MM.1S (cell line): ENCODE measurements at regions not wholly inside any gene's neighbourhood (a gene's known extent, or its start where the extent isn't known, plus 50 kb on each side); places are given as distances from the start of the nearest gene placed in this dataset.

ENCODE experiments used
- DNase-seq: peaks from one replicate; pipeline ENCODE4 v3.0.0-alpha.2; 2015
- H2AFZ ChIP-seq: fragments of 300-600 bp; sonication (generic); 2 replicates; pipeline ENCODE4 v1.6.0; 2016; ENCODE audit warnings: antibody characterized with exemption, low read length
- H3F3A ChIP-seq: fragments of 300-600 bp; sonication (generic); 2 replicates; pipeline ENCODE4 v1.6.1; 2016; ENCODE audit warnings: mild to moderate bottlenecking, antibody characterized with exemption, low read length, moderate library complexity, mixed read lengths; ENCODE audit not compliant: insufficient read depth
- H3K27ac ChIP-seq: fragments of 300-600 bp; sonication (generic); 2 replicates; pipeline ENCODE4 v1.5.1; 2016; ENCODE audit warnings: mild to moderate bottlenecking, low read length
- H3K27me3 ChIP-seq: fragments of 300-600 bp; sonication (generic); replicated peaks from 2 replicates; pipeline ENCODE4 v1.6.0; 2016; ENCODE audit warnings: low read length; ENCODE audit not compliant: insufficient read depth
- H3K36me3 ChIP-seq: fragments of 300-600 bp; sonication (generic); replicated peaks from 2 replicates; pipeline ENCODE4 v1.6.1; 2016; ENCODE audit warnings: mild to moderate bottlenecking, low read length, mixed read lengths; ENCODE audit not compliant: insufficient read depth
- H3K4me1 ChIP-seq: fragments of 300-600 bp; sonication (generic); 2 replicates; pipeline ENCODE4 v1.6.1; 2016; ENCODE audit warnings: low read length, mixed read lengths
- H3K4me2 ChIP-seq: fragments of 300-600 bp; sonication (generic); 2 replicates; pipeline ENCODE4 v1.6.0; 2016; ENCODE audit warnings: low read depth, low read length
- H3K4me3 ChIP-seq: fragments of 300-600 bp; sonication (generic); 2 replicates; pipeline ENCODE4 v1.5.1; 2016; ENCODE audit warnings: low read length, mixed read lengths
- H3K79me2 ChIP-seq: fragments of 300-600 bp; sonication (generic); 2 replicates; pipeline ENCODE4 v1.6.1; 2016; ENCODE audit warnings: mixed run types, low read length, mixed read lengths
- H3K9ac ChIP-seq: fragments of 300-600 bp; sonication (generic); 2 replicates; pipeline ENCODE4 v1.6.1; 2016; ENCODE audit warnings: low read length, mixed read lengths
- H3K9me2 ChIP-seq: fragments of 300-600 bp; sonication (generic); replicated peaks from 2 replicates; pipeline ENCODE4 v1.6.1; 2016; ENCODE audit warnings: mild to moderate bottlenecking, low read length, mixed read lengths; ENCODE audit not compliant: insufficient read depth
- H3K9me3 ChIP-seq: fragments of 300-600 bp; sonication (generic); replicated peaks from 2 replicates; pipeline ENCODE4 v1.6.1; 2016; ENCODE audit warnings: mild to moderate bottlenecking, low read length, mixed read lengths; ENCODE audit not compliant: insufficient read depth
- H4K20me1 ChIP-seq: fragments of 300-600 bp; sonication (generic); 2 replicates; pipeline ENCODE4 v1.6.1; 2016; ENCODE audit warnings: mild to moderate bottlenecking, low read length, moderate library complexity, mixed read lengths; ENCODE audit not compliant: insufficient read depth
- CTCF ChIP-seq: fragments of 300-600 bp; sonication (generic); IDR thresholded peaks from 2 replicates; pipeline ENCODE4 v1.5.1; 2016; ENCODE audit warnings: antibody characterized with exemption, low read length, mixed read lengths
- EZH2 ChIP-seq: fragments of 300-600 bp; sonication (generic); optimal IDR thresholded peaks from 2 replicates; pipeline ENCODE3; 2017; ENCODE audit warnings: low read depth, mild to moderate bottlenecking, antibody characterized with exemption, low read length, mixed read lengths
- EZH2phosphoT487 ChIP-seq: fragments of 300-600 bp; sonication (generic); IDR thresholded peaks from 2 replicates; pipeline ENCODE4 v1.6.1; 2018; ENCODE audit warnings: antibody characterized with exemption, low read length

GRCh38 chr16:85459529-85460251 is 153.4 kb upstream of the GSE1 start:
- TF ChIP-seq EZH2, result no peak
- no peak for TF ChIP-seq EZH2phosphoT487
- TF ChIP-seq CTCF, result no peak
- Histone ChIP-seq H3K9ac (no peak overlapping the region), H3K4me1 (no peaks in the 10 kb centered on the region), H3K4me2 (no peak overlapping the region), H3K79me2 (no peaks in the 10 kb centered on the region), H3F3A (no peaks in the 10 kb centered on the region), H3K27me3 (peaks cover 73% of the 10 kb centered on the region), H3K36me3 (no peaks in the 10 kb centered on the region), H4K20me1 (no peaks in the 10 kb centered on the region), H3K9me3 (no peaks in the 10 kb centered on the region), H3K4me3 (no peak overlapping the region), H3K27ac (no peak overlapping the region), H2AFZ (no peak overlapping the region), H3K9me2 (no peaks in the 10 kb centered on the region)
- DNase-seq, result no peak

- Histone ChIP-seq H3K36me3 (no peaks in the 10 kb centered on the region), H3K4me1 (no peaks in the 10 kb centered on the region), H3F3A (no peaks in the 10 kb centered on the region), H2AFZ (no peak overlapping the region), H3K4me3 (no peak overlapping the region), H4K20me1 (no peaks in the 10 kb centered on the region), H3K27ac (no peak overlapping the region), H3K27me3 (peaks cover 73% of the 10 kb centered on the region), H3K4me2 (no peak overlapping the region), H3K9me2 (no peaks in the 10 kb centered on the region), H3K9ac (no peak overlapping the region), H3K9me3 (no peaks in the 10 kb centered on the region), H3K79me2 (no peaks in the 10 kb centered on the region)
- DNase-seq, result no peak
- TF ChIP-seq EZH2phosphoT487 (no peak), CTCF (no peak), EZH2 (no peak)
Measured at GRCh38 chr16:85460252-85461021, 152.7 kb upstream of the GSE1 start.

DNA sequence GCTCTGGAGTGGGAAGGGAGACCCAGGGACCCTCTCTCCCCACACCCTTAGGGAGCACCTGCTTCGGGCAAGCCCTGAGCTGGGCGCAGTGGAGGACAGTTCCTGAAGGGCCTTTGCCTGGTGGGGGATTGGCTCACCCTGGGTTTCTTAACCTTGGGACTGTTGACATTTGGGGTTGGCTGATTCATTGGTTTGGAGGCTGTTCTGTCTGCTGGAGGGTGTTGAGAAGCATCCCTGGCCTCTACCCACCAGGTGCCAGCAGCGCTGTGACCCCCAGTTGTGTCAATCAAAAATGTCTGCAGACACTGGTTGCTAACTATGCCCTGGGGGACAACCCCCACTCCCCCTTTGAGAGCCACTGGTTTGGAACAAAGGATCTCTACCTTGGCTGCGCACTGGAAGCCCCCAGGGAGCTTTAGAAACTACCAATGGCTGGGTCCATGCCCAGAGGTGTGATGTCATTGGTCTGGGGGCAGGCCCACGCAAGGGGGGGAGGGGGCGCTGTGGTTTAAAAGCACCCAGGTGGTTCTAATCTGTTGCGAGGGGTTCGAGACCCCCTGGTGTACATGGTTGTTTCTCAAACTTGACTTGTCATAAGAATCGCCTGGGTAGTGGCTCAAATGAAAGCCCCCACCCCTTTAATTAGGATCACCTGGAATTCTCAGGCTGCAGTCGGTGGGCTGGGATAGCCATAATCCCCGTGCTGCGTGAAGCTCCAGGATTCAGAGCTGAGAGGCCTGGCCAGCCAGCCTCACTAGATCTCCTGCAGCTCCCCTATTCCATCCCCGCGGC is 151.9 kb upstream of the GSE1 start:
- Histone ChIP-seq H3K4me3 (no peak overlapping the region), H3K4me2 (no peak overlapping the region), H3K27me3 (peaks cover 74% of the 10 kb centered on the region), H3F3A (no peaks in the 10 kb centered on the region), H4K20me1 (no peaks in the 10 kb centered on the region), H3K27ac (no peak overlapping the region), H3K9me3 (no peaks in the 10 kb centered on the region), H3K79me2 (no peaks in the 10 kb centered on the region), H3K9me2 (no peaks in the 10 kb centered on the region), H2AFZ (no peak overlapping the region), H3K9ac (no peak overlapping the region), H3K36me3 (no peaks in the 10 kb centered on the region), H3K4me1 (no peaks in the 10 kb centered on the region)
- no peak for TF ChIP-seq CTCF
- no peak for TF ChIP-seq EZH2
- no peak for TF ChIP-seq EZH2phosphoT487
- DNase-seq, result no peak
